GM18907 (cell line): ENCODE measurements at regions not wholly inside any gene's neighbourhood (a gene's known extent, or its start where the extent isn't known, plus 50 kb on each side); places are given as distances from the start of the nearest gene placed in this dataset.

Source experiments
- ATAC-seq: cut with Tn5 transposase; IDR thresholded peaks from one replicate; pipeline ENCODE4 v1.9.1; 2021; ENCODE audit warnings: mild to moderate bottlenecking, moderate library complexity; ENCODE audit not compliant: unreplicated experiment

DNA sequence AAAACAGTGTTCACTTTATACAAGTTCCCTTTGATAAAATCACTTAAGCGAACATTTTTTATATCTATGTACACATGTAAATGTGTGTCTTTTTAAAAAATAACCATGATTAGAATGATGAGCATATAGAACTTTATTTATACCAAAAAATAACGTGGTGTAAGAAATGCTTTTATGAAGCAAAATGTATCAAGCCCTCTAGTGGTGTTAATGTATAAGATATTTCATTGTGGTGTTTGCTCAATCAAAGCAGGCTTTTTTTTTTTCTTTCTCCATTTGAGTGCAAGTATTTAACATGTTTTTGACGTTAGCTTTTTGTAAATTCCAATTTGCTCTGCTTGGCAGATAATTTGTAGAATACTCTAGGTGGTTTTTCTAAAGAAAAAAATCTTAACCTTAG, 2092.4 kb upstream of the TENM3 start:
- no peak for ATAC-seq

DNA sequence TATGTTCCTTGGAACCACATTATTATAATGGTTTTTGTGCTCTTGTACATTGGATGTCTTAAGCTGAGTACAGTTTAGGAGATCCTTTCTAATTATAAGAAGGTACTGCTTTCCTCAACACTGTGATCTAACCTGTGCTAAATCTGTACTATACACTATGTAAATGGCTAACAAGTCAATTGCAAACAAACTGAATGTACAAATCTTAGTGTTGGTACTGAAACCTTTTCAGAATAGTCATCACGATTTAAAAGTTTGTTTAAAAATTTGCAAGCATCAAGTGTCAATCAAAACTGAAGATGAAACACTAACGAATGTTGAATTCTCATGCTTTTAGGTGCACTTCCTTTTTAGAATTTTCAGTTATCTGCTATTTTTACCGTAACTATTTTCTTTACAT, 2090.4 kb upstream of the TENM3 start:
- no peak for ATAC-seq

DNA sequence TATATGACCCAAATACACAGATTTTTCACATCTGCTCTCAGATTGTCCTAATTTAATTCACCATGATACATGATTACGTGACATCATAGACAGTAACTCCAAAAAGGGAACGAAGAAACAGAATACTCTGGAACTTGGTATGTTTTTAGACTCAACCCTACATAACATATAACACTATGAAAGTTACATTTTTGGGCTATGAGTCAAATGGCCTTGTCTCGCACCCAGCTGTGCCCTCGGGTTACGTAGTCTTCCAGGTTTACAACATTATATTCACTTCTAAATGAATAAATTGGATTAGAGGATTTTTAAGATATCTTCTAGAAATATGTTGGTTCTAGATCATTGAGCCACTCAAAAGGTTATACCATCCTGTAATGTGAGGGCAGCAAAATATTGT, 2089.6 kb upstream of the TENM3 start:
- no peak for ATAC-seq

DNA sequence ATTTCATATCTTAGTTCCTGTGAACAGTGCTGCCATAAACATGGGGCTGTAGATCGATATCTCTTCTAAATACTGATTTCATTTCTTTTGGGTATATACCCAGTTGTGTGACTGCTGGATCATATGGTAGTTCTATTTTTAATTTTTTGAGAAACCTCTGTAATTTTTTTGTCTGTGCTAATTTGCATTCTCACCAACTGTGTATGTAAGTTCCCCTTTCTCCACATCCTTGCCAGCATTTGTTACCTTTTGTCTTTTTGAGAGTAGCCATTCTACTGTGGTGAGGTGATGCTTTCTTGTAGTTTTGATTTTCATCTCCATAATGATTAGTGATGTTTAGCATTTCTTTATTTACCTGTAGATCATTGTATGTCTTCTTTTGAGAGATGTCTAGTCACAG, 2086.5 kb upstream of the TENM3 start:
- ATAC-seq, result no peak

DNA sequence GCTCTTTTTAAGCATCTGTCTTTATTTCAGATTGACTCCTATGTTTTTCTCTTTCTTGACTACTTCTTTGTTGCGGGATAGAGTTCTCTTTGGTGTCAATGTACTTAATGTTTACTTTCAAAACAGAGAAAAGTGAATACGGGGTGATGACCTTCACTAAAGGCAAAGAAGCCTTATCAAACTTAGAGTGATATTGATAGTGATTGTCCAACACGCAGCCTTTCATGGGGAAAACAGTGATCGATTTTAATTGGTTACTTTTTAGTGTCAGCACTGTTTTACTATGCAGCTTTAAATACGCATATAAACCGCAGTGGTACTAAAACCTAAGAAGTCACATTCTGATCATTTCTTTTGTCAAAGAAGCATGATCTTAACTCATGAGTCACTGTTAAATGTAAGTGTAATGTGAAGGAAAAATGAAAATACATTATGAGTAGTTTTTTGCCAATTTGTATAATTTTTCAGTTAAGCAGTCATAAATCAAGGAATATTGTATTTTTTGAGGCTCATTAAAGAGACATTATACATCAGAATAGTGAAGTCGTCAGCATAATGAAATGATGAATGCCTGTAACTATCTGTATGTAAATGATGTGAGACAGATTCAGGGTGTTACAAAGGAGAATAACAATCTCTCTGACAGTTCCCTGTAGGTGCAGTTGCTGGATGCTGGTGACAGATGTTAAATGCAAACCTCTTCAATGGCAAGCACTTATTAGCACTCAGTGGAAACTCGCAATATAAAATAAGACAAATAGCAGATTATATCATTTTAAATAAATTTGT, 2082.8 kb upstream of the TENM3 start:
- no peak for ATAC-seq

DNA sequence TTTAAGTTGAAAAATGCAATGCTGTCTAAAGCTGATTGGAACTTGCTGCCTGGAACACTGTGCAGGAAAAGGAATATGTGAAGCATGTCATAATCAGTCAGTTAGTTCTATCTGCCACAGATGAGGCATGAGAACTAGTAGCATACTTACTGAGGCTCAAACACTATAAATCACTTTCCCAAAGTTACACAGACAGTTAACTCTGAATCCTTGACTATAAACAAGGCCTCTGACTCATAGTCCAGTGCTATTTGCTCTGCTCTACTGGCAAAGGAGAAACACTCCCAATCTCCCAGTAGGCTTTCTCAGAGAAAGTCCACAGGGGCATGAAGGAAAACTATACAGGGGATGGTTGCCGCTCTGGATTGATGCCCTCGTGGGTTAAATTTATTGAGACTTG, 2078.4 kb upstream of the TENM3 start:
- ATAC-seq, result no peak

DNA sequence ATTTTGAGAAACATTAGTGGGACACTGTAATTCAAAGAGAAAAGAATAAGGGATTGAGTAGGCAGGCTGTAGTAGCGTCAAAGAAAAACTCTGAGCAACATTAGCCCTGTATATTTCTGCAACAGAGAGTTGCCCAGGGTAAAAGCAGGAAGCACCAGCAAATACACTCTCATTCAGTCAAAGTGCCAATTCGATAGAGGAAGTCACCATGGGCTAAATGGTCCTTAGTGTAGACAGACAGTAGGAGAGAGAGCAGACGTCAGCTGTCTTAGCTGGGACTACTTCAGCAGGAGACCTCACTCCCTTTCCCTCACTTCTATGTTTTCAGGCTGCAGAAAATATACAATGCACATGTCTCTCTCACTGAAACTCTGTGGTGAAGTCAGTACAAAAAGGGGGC, 2073.8 kb upstream of the TENM3 start:
- ATAC-seq, result no peak

DNA sequence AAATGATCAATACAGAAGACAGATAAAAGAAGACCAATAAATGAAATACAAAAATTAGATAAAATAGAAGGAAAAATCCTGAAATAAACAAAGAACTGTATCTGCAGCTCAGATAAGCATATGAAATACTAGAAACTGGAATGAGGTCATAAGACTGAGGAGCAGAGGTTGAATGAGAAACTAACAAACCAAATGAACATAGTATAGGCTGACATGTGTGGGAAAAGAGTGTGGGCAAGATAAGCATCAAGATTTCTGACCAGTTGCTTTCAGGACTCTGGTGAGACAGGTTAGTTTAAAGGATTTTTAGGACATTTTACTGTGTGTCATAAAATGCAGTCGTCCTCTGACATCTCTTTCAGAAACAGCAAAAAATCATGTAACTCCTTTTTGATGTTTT, 2073.2 kb upstream of the TENM3 start:
- ATAC-seq, result no peak

DNA sequence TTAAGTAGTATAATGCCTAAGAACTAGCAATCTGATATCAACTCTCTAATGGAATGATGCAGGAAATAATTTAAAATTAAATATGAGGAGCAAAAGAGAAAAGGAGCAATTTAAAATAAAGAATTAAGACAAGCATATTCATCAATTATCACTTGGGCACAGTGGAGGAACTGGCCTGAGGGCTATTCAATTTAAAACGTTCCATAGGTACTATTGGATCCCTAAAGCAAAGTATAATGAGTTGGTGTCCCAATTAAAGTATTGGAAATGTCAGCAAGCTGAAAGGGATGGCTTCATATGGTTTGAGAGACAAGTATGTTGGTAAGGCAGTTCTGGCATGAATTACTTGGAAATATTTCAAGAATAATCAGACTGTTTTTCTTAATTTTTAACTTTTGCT, 2064.1 kb upstream of the TENM3 start:
- no peak for ATAC-seq

DNA sequence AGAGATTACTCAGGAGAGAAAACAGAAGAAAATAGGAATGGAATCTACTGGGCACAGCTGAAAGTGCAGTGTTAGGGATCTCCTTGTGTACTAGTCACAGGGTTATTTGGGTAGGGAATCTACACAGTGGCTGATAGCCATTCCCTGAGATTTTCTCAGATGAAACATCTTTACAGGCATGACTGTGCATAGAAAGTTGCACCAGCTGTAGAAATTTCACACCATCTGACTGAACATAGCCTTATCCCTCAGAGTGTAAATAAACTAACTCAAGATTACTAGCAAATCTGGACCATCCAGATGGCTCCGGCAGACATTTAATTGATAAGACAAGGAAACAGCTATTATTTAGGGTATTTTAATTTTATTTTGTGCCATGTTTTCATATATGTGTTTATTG, 2053.5 kb upstream of the TENM3 start:
- no peak for ATAC-seq

DNA sequence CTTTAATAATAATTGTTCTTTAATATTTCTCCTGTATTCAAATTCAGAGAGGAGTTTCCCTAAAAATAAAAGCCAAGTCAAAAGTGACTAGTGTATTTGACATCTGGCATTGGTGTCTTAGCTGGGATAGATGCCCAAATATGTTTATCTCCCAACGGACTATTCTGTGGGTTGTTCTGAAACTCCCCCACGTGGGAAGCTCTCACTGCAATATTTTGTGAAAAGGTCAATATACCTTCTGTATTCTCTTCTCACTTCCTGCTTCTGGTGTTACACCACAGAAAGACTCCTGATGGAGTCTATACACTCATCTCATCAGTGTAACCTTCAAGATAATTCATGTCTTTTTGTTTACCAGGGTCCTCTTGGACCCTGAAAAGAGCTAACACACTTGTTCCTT, 2052.8 kb upstream of the TENM3 start:
- no peak for ATAC-seq

DNA sequence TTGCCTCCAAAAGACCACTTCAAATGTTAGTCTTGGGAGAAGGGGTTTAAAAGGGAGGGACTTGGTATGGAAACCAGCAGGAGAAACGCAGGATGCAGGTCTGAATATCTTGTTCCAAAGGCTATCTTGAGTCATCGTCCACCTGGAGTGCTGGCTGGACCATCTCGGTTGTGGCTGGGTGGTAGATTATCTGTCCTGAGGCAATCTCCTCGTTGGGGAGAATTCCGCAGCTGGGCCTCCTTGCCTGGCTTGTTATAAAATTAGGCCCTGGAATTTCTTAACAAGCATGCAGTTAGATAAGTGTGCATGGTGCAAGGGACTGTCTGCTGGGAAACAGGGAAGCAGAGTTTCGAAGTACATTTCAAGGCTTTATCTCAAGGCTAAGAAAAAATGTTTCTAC, 2045.7 kb upstream of the TENM3 start:
- no peak for ATAC-seq

DNA sequence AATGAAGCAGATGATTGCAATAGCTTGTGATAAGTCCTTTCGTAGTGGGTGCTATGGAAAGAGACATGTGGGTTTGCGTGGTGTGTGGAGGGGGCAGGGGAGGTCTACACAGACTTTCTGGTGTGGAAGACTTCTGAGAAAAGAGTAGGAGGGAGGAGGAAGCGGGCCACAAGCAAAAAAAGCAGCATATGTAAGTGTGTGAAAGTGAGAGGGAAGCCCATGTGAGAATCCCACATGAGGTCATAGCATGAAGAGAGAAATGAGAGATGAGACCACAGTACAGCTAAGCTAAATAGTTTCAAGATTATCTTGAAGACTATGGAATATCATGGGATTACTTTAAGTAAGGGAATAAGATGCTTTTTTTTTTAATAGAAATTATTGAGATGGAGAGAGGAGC, 2039.9 kb upstream of the TENM3 start:
- peak; percentile 55 for ATAC-seq

DNA sequence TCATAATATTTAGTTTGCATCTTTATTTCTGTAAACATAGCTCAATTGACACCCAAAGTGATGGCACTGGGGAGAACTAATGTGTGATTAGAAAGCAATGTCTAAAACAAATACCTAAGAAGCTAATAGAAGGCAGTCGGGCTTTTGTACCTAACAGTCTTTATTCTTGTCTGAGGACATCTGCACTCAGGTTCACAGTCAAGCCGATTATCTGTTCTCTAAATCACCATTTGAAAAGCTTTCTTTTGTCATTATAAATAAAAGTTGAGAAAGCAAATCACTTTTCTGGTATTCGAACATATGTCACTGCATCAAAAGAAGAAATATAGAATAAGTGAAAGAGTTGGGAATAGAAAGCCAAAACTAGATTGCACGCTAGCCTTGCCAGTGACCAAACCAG, 2037.9 kb upstream of the TENM3 start:
- ATAC-seq, result no peak

DNA sequence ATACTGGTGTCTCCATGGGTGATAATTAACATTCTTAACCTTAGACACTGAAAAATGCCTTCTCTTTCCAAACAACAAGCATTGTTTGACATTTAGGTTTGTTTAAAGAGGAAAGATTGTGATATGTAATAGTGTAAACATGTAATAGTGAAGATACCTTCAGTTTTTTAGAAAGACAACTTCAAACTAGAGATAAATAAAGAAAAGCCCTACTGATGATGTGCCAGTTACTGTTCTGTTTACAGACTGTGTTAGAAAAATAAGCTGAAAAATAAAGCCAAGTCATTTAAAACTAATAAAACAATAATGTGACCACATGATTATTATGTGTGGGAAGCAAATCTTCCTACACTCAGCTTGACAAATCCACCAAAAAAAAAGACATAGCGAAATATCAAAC, 2035.3 kb upstream of the TENM3 start:
- ATAC-seq, result no peak

DNA sequence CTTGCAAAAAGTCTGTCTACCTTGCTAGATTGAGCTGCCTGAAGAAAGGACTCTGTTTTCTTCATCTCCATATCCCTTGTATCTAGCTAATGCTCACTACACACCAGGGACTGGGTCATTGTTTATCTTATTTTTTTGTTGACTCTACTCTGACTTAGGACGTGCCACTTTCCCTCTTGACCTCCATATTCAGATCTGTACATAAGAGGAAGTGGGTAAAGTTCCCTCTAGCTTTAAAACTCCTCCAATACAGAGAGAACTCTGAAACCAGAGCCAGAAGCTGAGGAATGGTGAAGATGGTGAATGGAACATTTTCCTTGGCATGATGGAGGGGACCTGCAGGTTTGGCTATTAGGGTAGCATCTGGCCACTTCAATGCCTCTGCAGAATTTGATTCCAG, 2026.1 kb upstream of the TENM3 start:
- ATAC-seq, result no peak

DNA sequence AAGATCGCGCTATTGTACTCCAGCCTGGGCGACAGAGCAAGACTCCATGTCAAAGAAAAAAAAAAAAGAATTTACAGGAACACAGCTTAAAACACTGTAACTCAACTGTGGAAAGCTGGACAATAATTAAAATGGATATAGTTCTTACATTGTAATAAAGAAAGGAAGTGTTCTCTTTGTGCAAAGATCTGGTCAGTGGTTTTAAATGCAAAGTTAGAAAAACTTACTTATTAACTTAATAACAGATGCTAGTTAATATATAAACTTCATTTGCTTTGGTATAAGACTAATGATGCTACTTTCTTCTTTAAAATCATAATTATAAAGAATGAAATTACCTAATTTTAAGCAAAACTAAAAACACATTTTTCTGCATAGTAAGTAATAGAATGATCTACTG, 2024.1 kb upstream of the TENM3 start:
- ATAC-seq, result no peak

DNA sequence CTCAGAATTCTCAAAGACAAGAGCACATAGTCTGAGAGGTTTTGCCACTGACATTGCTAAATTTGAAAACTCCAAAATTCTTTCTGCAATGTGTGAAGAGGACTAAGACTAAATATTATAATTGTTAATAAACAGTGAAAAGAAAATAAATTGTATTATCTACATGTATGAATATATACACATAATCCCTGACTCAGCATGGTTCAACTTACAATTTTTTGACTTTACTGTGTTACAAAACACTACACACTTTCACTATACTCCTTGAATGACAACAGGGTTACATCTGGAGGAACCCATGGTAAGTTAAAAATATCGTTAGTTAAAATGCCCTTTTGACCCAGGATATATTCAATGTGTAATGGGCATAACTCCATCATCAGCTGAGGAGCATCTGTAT, 2017.2 kb upstream of the TENM3 start:
- no peak for ATAC-seq

DNA sequence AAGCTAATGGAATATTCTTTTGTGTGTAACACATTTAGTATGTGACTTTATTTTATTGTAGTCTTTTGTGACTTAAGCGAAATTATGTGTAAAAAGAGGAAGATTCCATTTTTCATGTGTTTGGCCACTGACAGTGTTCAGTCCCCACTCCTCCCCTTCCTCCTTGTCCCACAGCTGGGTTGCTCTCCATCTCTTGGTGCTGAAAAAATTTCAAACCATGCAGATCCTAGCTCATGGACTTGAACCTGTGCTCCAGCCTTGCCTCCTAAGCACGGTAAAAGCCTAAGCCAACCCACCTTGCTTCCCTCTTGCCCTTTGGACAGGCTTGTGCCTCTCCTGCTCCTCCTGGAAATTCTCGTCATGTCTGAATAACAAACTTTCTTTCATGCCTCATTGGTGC, 2008.5 kb upstream of the TENM3 start:
- ATAC-seq, result no peak

DNA sequence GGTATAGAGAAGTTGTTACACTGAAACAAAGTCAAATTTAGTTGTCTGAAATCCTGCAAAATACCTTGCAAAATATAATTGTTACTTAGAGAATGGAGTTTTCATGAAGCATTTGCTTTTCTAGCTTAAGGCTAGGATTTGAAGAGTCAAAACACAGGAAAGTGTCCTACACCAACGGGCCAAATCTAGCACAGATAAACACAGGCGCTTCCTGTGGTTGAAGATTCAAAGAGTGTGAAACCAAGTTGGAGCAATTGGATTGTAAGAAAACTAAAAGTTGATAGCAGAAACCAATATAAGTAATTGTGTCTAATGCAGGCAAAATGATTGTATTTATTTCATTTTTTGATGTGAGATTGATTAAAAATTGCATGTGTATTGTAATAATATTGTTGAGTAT, 2002.5 kb upstream of the TENM3 start:
- ATAC-seq, result no peak

DNA sequence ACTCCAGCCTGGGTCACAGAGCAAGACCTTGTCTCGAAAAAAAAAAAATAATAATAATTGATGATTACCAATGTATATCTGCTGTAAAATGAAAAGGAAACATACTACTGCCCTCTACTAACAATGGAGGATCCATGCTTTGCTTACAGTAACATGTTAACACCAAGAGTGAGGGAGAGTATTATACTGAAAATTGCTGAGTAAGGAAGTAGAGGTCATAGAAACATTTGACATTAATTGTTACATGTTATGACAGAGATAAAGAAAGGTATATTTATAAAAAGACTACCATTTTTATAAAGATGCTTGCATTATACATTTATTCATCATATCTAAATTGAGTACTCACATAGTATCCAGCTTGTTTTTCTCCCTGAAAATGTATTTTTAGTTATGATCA, 1989.8 kb upstream of the TENM3 start:
- ATAC-seq, result no peak

DNA sequence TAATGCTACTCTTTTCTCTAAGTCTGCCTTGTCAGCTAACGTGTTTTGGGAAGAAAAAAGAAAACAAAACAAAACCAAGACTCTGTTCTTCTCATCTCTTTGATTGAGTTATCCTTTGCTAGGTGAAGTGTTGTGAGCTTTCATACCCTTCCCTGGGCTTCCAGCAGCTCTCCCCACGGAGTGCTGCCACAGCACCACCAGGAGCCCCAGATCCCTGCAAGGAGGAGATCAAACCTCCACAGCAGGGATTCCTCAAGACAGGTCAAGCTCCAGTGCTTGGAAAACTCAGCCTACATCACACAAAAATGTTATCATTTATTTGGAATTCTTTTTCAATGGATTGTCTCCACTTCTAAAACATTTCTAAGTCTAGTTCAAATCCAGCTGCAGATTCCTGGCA, 1981.9 kb upstream of the TENM3 start:
- no peak for ATAC-seq

DNA sequence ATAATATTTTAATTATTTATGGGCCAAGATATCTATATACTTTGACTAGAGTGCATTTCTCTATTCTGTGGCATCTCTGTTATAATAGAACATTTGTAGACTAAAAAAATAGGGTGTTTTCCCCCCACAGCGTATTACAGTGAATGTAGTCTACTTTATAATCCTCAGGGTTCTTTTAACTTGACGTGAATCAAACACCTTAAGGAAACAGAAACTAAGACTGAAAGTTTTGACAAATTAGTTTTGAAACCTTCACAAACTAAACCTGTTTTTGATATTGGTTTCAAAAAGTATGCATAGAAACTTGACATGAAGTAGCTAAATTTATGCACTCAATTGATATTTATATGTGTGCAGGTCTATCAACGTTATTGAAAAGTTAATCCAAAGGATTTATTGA, 1963.1 kb upstream of the TENM3 start:
- peak; percentile 83 for ATAC-seq
